A673 (cell line): ENCODE measurements at regions not wholly inside any gene's neighbourhood (a gene's known extent, or its start where the extent isn't known, plus 50 kb on each side); places are given as distances from the start of the nearest gene placed in this dataset.

Experiments used
- EZH2 ChIP-seq: fragments of 200-600 bp; sonication (generic); IDR thresholded peaks from 2 replicates; pipeline ENCODE4 v1.6.1; 2017; ENCODE audit warnings: borderline replicate concordance, low read depth, mild to moderate bottlenecking, mixed read lengths, antibody characterized with exemption, low read length; ENCODE audit not compliant: poor library complexity, severe bottlenecking
- TF ChIP-seq, protein P1 (sequence below): fragments of 300-800, 200-600 bp; sonication (generic); conservative IDR thresholded peaks from 2 replicates; pipeline ENCODE4 v1.5.1; 2017; ENCODE audit warnings: low read depth, mild to moderate bottlenecking, antibody characterized with exemption, low read length, moderate library complexity, mixed read lengths

DNA sequence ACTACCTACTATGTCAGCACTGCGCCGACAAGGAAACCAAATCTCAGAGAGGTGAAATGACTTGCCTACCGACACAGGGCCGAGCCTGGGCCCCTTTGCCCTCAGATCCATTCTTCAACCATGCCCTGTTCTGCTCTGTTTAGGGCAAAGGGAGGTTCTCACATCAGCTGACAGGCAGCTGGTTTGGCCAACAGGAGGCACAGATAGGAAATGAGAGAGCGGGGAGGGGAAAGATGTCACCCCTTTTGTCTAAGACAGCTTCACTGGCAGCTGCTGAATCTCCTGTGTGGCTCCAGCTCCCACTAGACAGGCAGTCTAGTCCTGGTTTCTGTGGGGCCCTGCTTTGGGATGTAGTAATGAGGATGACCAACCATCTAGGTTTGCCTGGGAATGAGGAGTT, 158.7 kb downstream of the TMEM200A start:
- TF ChIP-seq EZH2, result no peak
- TF ChIP-seq, protein P1, sequence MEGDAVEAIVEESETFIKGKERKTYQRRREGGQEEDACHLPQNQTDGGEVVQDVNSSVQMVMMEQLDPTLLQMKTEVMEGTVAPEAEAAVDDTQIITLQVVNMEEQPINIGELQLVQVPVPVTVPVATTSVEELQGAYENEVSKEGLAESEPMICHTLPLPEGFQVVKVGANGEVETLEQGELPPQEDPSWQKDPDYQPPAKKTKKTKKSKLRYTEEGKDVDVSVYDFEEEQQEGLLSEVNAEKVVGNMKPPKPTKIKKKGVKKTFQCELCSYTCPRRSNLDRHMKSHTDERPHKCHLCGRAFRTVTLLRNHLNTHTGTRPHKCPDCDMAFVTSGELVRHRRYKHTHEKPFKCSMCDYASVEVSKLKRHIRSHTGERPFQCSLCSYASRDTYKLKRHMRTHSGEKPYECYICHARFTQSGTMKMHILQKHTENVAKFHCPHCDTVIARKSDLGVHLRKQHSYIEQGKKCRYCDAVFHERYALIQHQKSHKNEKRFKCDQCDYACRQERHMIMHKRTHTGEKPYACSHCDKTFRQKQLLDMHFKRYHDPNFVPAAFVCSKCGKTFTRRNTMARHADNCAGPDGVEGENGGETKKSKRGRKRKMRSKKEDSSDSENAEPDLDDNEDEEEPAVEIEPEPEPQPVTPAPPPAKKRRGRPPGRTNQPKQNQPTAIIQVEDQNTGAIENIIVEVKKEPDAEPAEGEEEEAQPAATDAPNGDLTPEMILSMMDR, result no peak
